ENCODE measurements at regions not wholly inside any gene's neighbourhood (a gene's known extent, or its start where the extent isn't known, plus 50 kb on each side); places are given as distances from the start of the nearest gene placed in this dataset.

DNA sequence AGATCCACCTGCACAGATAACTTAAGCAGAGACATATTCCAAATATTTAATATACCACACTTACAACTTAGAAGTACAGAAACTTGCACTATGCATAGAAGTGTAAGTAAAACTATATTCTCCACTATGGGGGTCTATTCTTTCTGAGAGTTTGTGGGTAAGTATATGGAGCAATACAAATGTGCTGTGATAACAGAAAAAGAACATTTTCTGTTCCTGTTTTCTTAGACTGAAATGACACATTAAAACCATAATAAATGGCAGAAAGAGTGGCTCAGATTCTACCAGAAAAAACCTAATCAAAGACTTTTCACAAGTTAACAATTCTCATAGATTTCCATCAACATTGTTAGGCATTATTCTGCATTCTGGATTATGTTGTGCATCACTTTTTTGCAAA, 96.6 kb upstream of the WNT7A start:
- no peaks in the 10 kb centered on the region for H3K36me3 ChIP-seq
- H3K4me1 ChIP-seq, result no peaks in the 10 kb centered on the region
- H3K27ac ChIP-seq, result no peak overlapping the region
- no peak for DNase-seq
- intact Hi-C loops (cut with DNase I; ENCODE audit: low total_unique reads), result no loop called here
- TF ChIP-seq, protein P1, sequence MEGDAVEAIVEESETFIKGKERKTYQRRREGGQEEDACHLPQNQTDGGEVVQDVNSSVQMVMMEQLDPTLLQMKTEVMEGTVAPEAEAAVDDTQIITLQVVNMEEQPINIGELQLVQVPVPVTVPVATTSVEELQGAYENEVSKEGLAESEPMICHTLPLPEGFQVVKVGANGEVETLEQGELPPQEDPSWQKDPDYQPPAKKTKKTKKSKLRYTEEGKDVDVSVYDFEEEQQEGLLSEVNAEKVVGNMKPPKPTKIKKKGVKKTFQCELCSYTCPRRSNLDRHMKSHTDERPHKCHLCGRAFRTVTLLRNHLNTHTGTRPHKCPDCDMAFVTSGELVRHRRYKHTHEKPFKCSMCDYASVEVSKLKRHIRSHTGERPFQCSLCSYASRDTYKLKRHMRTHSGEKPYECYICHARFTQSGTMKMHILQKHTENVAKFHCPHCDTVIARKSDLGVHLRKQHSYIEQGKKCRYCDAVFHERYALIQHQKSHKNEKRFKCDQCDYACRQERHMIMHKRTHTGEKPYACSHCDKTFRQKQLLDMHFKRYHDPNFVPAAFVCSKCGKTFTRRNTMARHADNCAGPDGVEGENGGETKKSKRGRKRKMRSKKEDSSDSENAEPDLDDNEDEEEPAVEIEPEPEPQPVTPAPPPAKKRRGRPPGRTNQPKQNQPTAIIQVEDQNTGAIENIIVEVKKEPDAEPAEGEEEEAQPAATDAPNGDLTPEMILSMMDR (IDR thresholded peaks at IDR 0.05), result no peak
- H3K27me3 ChIP-seq, result no peaks in the 10 kb centered on the region
- peaks cover 0 to 20% (median 15%) of the 10 kb centered on the region in 3 donors for H3K9me3 ChIP-seq
- H3K4me3 ChIP-seq, result no peak overlapping the region

DNA sequence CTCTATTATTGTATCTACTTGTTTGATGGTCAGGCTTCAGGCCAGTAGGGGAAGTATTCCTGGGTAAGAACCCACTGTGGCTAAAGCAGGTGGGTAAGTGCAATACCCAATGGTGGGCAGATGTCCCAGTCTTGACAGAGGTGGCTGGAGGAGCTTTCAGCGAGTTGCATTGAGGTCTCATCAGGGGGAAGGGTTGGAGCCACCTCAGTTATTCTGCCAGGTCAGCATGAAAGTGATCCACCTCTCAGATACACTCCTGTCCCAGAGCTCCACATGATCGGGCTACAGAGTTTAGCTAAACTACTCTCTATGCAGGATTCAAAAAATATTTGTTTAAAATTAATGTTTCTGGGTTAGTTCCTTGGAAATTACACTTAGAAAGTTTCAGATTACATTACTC, 95.8 kb upstream of the WNT7A start:
- H3K27me3 ChIP-seq, result no peaks in the 10 kb centered on the region
- H3K4me3 ChIP-seq, result no peak overlapping the region
- peaks cover 0 to 15% (median 13%) of the 10 kb centered on the region in 3 donors for H3K9me3 ChIP-seq
- no peaks in the 10 kb centered on the region for H3K4me1 ChIP-seq
- intact Hi-C loops (cut with DNase I; ENCODE audit: low total_unique reads), result no loop called here
- H3K36me3 ChIP-seq, result no peaks in the 10 kb centered on the region
- no peak overlapping the region for H3K27ac ChIP-seq
- no peak for DNase-seq
- TF ChIP-seq, protein P1 (IDR thresholded peaks at IDR 0.05), result no peak

DNA sequence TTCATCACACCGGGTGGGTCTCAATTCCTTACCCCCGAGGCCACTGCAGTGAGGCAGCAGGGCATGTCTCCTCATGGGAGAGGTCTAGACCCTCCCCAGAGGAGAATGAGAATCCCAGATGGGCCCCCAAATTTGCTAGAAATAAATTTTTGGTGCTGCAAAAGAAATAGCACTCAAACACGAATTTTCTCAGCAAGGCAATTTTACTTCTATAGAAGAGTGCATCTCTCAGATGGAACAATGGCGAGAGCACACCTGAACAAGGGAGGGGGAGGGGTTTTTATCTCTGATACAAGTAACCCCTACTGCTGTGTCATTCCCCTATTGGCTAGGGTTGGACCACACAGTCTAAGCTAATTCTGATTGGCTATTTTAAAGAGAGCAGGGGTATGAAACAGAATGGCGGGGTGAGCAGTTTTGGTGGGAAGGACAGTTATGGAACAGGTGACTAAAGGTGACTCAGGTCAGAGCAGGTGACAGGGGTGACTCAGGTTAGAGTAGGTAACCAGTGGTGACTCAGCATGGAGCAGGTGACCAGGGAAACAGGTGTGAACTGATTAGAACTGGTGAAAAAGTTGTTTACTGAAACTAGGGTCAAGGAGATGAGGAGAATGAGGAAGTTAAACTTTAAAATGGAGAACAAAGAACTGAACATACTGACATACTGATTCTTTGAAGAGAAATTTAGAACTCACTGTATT, 93.0 kb upstream of the WNT7A start:
- H3K9me3 ChIP-seq, result peaks cover 0 to 17% (median 15%) of the 10 kb centered on the region in 3 donors
- DNase-seq, result no peak
- intact Hi-C loops (cut with DNase I; ENCODE audit: low total_unique reads), result no loop called here
- H3K4me1 ChIP-seq, result no peaks in the 10 kb centered on the region
- H3K4me3 ChIP-seq, result no peak overlapping the region
- no peaks in the 10 kb centered on the region for H3K27me3 ChIP-seq
- no peaks in the 10 kb centered on the region for H3K36me3 ChIP-seq
- H3K27ac ChIP-seq, result no peak overlapping the region
- TF ChIP-seq, protein P1 (IDR thresholded peaks at IDR 0.05), result no peak

DNA sequence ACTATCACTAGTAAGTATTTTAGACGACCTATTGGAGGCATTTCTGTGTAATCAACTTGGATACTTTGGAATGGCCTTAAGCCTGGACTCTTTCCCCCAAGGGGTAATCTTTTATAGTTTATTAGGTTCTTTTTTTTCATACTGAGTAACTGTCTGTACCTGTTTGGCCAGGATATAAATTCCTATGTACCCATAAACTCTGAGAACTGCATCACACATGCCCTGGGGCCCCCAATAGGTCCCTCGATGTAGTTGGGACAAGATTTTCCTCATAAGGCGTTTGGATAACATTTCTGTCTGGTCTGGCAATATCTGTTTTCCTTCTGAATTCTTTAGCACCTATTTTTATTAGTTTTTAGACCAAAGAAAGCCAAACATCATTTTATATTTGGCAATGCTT, 86.4 kb upstream of the WNT7A start:
- no peak for DNase-seq
- TF ChIP-seq, protein P1 (IDR thresholded peaks at IDR 0.05), result no peak
- no peak overlapping the region for H3K4me3 ChIP-seq
- H3K27me3 ChIP-seq, result no peaks in the 10 kb centered on the region
- no peaks in the 10 kb centered on the region for H3K36me3 ChIP-seq
- no peak overlapping the region for H3K27ac ChIP-seq
- intact Hi-C loops (cut with DNase I; ENCODE audit: low total_unique reads), result no loop called here
- no peaks in the 10 kb centered on the region for H3K4me1 ChIP-seq
- peaks cover 0 to 3% (median 0%) of the 10 kb centered on the region in 3 donors for H3K9me3 ChIP-seq

DNA sequence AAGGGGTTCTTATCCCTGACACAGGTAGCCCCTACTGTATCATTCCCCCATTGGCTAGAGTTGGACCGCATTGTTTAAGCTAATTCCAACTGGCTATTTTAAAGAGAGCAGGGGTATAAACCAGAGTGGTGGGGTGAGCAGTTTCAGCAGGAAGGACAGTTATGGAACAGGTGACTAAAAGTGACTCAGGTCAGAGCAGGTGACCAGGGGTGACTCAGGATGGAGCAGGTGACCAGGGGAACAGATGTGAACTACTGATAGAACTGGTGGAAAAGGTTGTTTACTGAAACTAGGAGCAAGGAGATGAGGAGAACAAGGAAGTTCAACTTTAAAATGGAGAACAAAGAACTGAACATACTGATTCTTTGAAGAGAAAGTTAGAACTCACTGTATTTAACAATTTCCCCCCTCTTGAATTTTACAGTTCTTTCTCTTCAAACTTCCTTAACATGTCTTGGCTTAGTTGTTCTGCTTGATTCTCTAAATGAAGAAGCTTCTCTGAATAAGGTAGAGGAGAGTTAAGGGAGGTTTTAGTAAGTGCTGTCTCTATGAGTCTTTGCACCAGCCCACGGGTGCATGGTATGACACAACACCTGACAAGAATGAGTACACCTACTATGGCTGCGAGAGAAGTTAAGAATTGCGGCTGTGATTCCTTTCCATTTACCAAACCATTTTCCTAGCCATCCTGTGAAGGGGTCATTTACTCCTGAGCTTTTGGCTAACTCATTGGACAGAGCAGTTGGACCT, 83.4 kb upstream of the WNT7A start:
- H3K36me3 ChIP-seq, result no peaks in the 10 kb centered on the region
- H3K27ac ChIP-seq, result no peak overlapping the region
- no peak overlapping the region for H3K4me3 ChIP-seq
- no peaks in the 10 kb centered on the region for H3K4me1 ChIP-seq
- intact Hi-C loops (cut with DNase I; ENCODE audit: low total_unique reads), result no loop called here
- no peak for DNase-seq
- no peaks in the 10 kb centered on the region for H3K27me3 ChIP-seq
- H3K9me3 ChIP-seq, result peaks cover 0 to 9% (median 4%) of the 10 kb centered on the region in 3 donors
- TF ChIP-seq, protein P1 (IDR thresholded peaks at IDR 0.05), result no peak
